Right renal pelvis (tissue), 4 donors: ENCODE measurements at regions not wholly inside any gene's neighbourhood (a gene's known extent, or its start where the extent isn't known, plus 50 kb on each side); places are given as distances from the start of the nearest gene placed in this dataset.

Experiments
- DNase-seq, 4 donors: peaks; one replicate each; pipeline ENCODE4 v3.0.0-alpha.2; 2013; ENCODE audit warnings: low read depth in 4 of 4, low spot score in 3 of 4, missing footprints in 1 of 4

DNA sequence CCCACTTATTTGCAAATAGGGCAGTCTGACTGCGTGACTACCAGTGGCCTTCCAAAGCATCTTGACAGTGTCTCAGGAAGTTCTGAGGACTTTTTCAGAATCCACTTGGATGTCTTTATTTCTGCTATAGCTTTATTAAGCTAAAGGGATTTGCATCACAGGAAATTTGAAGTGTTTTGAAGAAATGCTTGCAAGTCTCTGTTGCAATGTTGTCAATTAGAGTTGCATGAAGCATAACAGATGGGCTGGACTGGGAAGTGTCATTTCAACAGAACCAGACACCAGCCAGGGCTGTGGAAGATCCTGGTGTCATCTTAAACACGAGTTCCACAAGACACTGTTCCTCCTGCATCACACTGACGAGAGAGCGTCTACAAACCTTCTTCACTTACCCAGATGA, 224.5 kb downstream of the EN1 start:
- DNase-seq = no peak

GRCh38 chr2:118622108-118622507, 225.3 kb downstream of the EN1 start:
- DNase-seq = no peak

DNA sequence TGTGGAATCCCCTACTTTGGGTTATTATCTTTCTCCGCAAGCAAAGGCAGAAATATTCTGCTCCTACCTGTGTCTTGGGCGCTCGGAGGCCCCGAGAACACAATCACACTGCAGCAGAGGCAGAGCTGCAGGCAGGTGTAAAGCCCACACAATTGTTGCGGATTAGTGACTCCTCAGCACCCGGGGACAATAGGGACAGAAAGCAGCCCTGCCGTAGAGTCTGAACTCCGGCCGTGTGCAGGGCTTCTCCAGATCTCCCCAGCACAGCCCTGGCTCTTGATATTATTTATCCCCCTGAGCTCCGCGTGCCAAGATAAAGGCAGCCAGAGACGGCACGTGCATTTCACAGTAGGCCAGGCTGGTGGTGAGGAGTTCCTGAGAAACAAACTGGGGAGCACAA, 229.2 kb downstream of the EN1 start:
- DNase-seq = no peak

- no peak for DNase-seq
Measured at GRCh38 chr2:118616432-118616831, 231.0 kb downstream of the EN1 start.

DNA sequence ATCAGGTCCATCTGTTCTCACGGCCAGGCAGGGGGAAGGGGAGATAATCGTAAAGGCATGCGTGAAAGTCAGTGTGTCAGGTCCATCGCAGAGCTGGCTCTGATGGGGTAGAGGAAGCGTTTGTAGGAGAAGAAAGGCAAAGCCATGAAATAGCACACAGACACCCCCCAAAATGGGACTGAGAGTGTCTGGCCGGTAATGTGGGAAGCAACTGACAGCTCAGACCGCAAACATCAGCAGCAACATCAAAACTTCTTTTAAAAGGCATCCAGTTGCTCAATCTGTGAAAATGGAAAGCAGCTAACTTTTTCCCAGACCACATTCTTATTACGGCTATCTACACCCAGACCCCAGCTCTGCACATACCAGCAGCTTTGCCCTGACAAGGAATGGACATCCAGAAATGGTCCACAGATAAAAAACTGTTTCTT, 232.6 kb downstream of the EN1 start:
- DNase-seq = no peak

- no peak for DNase-seq
Measured at GRCh38 chr2:118613737-118614136, 233.7 kb downstream of the EN1 start.

- no peak for DNase-seq
Measured at GRCh38 chr2:118611691-118612090, 235.8 kb downstream of the EN1 start.

- no peak for DNase-seq
Measured at GRCh38 chr2:118609138-118609537, 238.3 kb downstream of the EN1 start.

DNA sequence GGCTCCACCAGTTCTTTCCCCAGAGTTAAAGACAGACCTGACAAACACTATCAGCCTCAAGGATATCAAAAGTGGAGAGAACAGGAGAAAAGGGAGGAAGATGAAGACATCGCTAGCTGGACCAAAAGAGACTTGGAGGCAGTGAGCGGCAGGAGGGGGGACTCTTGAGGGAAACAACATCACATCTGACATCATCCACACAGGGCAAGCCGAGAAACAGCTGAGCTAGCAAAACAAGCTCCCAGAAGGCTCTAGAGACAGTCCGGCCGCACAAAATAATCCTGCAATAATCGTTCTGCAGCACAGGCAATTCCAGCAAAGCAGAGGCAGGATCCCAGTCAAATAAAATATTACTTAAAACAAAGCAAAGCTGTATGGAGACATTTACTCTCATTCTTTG, 239.8 kb downstream of the EN1 start:
- no peak for DNase-seq

- DNase-seq = no peak
Measured at GRCh38 chr2:118604811-118605210, 242.6 kb downstream of the EN1 start.

GRCh38 chr2:118604371-118604770, 243.1 kb downstream of the EN1 start:
- no peak for DNase-seq

DNA sequence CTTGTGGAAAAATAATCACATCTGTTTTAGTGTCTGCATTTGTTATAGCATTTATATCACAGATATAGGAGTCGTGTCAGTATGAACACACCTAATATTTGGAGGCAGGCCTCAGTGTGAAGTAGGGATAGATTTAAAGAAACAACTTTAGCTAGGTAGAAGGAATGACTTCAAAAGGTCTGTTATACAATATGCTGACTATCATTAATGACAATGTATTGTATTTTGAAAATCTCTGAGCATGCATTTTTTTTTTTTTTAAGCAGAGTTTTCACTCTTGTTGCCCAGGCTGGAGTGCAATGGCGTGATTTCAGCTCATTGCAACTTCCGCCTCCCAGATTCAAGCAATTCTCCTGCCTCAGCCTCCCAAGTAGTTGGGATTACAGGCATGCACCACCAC, 248.3 kb downstream of the EN1 start:
- no peak for DNase-seq

DNA sequence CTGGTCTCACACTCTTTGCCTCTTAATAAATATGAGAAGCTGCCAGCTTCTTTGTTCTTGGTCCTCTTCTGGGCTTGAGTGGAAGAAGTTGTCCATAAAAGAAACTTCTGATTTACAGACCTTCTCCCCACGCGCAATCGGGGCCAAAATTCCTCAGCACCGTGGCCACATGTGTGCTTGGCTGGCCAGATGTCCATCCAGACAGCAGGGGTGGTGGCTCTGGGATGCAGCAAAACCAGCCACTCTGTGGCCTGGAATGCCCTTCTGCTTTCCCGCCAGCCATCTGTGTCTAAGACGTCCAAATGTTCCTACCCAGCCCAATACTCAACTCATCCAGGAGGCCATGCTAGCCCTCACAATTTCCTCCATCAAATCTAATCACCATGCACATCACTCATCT, 250.8 kb downstream of the EN1 start:
- DNase-seq = no peak

GRCh38 chr2:118593257-118593656, 254.2 kb downstream of the EN1 start:
- DNase-seq = no peak

GRCh38 chr2:118591223-118591622, 256.2 kb downstream of the EN1 start:
- no peak for DNase-seq

GRCh38 chr2:118589721-118590120, 257.7 kb downstream of the EN1 start:
- no peak for DNase-seq

DNA sequence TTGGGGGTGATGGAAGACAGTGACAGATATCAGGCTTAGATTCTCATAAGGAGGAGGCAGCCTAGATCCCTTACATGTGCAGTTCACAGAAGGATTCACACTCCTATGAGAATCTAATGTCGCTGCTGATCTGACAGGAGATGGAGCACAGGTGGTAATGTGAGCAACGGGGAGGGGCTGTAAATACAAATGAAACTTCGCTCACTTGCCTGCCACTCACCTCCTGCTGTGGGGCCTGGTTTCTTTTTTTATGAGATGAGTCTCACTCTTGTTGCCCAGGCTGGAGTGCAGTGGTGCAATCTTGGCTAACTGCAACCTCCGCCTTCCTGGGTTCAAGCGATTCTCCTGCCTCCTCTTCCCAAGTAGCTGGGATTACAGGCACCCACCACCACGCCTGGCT, 258.6 kb downstream of the EN1 start:
- no peak for DNase-seq

- no peak for DNase-seq
Measured at GRCh38 chr2:118586312-118586711, 261.1 kb downstream of the EN1 start.

DNA sequence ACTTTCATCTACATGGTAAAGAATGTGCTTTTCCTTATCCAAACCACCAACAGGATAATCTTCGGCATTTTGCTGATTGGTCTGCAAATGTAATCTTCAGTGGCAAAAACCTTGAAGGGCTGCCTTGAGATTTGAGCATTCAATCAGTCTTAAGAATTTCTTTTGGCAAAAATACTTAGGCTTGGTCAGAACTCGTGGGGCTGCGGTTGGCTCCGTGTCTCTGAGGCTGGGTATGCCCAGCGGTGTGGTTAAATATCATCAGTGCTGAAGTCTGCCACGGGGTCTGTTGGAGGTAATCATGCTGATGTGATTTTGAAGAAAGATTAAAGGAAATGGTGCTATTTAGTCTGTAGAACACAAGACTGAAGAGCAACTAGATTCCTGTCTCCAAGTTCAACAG, 262.6 kb downstream of the EN1 start:
- DNase-seq = no peak

DNA sequence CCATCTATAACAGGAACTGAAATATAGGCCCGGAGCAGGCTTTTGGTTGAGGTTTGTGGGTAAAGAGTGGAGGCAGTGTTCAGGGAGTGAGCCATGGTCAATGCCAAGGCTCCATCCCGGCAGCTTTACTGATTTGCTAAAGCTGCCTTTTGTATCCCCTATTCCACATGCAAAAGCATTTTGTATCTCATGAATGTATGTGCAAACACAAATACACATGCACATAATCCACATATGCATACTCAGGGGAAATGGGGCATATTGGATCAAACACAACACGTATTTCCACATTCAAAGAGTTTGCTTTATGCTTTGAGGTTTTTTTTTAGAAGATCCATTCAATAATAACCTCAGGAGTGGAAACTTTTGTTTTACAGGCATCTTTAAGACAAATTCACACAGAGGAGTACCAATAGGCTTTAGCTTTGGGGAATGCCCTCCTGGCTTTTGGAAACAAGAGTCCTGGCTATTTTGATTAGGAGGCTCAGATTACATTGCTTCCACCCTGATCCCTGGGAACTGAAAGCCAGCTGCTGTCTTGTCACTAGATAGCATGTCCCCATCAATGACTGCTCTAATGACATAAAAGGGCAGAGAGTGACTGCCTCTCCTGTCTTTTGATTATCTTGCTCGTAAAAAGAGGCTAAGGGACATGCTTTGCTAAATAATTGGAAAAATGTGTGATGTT, 263.2 kb downstream of the EN1 start:
- DNase-seq = no peak

- no peak for DNase-seq
Measured at GRCh38 chr2:118582058-118582457, 265.4 kb downstream of the EN1 start.

DNA sequence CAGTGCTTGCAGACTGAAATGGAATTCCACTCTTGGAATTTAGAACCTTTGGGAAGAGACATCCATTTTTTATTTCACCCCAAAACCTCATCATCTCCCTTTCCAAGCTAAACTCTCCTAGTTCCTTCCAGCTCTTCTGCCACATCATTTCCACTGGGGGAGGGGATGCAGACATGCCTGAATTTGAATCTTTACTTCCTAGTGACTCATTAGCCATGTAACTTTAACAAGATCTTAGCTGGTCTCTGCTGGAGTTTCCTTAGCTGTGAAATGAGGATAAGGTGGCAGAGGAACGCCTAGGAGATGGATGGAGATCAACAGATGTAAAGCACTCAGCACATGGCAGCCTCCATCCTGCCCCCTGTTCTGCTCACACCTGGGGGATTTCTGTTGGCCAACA, 266.8 kb downstream of the EN1 start:
- DNase-seq = no peak

GRCh38 chr2:118580107-118580506, 267.3 kb downstream of the EN1 start:
- no peak for DNase-seq
